DMS 273 treated with DMSO at 0.1 percent for 48 hours (cell line): ENCODE measurements at regions not wholly inside any gene's neighbourhood (a gene's known extent, or its start where the extent isn't known, plus 50 kb on each side); places are given as distances from the start of the nearest gene placed in this dataset.

Source experiments
- DNase-seq: peaks from one replicate; lab custom pipeline; 2025; lab: John Stamatoyannopoulos, UW

- DNase-seq: no peak
Observed at GRCh38 chr4:129420637-129421036, 324.7 kb downstream of the C4orf33 start.

DNA sequence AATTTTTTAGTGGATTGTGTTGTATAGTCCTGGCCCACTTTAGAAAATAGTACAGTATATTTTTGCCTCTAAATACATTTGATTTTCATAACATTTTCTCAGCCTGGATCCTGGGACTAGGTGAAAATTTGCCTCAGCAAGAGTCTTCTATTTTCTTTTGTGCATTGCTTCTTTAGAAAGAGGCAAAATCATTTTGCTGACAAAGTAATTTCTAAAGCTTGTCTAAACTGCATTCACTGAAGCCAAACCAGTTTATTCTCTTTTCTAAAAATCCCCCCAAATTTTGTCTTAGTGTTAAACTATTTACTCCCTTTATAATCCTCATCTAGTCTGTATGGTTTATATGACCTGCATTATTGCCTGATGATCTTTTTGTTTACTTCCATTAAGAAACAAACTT is 326.3 kb downstream of the C4orf33 start:
- DNase-seq: no peak

GRCh38 chr4:129428454-129428853 is 332.5 kb downstream of the C4orf33 start:
- DNase-seq: peak; percentile 61

GRCh38 chr4:129429581-129430320 is 333.8 kb downstream of the C4orf33 start:
- no peak for DNase-seq

DNA sequence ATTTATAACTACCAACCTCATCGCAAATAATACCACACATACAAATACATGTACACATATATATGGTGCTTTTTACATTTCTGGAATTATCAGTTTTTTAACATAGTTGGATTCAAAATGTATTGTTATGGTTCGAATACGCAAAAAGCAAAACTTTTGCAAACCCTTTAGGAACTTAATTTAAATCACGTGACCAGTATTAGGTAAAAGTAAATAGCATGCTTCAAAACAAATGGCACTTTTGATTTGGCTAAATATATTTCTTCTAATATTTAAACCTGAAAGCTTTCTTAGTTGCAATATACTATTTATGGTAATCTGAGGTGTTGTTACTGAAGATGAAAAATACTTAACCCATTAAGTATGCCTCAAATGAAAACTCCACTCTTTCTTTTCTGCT is 341.4 kb downstream of the C4orf33 start:
- DNase-seq: no peak

GRCh38 chr4:129438456-129438981 is 342.6 kb downstream of the C4orf33 start:
- DNase-seq: no peak

- DNase-seq: no peak
Observed at GRCh38 chr4:129446074-129446473, 350.1 kb downstream of the C4orf33 start.

DNA sequence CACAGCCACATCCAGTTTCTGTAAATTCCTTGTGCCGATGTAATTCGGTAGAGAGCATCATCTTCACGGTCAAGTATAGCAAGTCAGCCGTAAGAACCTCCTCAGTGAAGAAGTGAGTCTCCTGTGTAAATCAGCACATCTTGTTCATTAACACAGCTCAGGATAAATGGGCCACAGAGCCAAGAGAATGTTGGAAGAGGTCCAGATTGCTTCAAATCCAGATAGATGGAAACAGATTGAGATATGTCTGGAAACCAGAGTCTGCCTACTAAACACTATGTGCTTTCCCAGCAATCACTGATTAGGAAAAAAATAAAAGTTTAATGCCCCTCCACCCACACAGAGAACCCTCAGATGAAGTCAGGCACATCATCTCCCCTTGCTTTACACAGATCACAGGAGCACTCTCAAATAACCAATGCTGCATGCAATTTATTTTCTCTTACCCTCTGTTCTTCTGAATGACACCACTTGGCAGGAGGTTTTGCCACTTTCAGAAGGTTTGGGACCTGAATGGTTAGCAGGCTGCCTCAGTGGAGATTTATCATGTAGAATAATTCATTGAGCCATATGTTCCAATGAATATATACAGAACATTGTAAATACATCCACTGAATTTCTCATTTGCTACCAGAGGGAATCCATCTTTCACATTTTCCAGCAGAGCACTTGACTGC is 357.7 kb downstream of the C4orf33 start:
- DNase-seq: peak; percentile 70

GRCh38 chr4:129455482-129455881 is 359.5 kb downstream of the C4orf33 start:
- peak; percentile 53 for DNase-seq

GRCh38 chr4:129468624-129469023 is 372.7 kb downstream of the C4orf33 start:
- no peak for DNase-seq

DNA sequence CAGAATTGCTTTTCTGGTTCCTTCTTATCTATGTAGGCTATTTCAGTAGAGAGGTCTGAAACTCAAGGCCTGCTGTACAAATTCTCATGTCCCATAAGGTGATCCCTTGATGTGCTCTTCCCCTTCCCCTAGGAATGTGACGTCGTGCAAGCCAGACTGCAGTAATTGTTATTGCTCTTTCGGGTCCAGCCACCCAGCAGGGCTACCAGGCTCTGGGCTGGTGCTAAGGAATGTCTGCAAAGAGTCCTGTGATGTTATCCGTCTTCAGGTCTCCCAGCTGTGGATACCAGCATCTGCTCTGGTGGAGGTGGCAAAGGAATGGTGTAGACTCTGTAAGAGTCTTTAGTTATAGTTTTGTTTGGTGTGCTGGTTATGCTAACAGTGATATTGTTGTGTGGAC is 378.7 kb downstream of the C4orf33 start:
- DNase-seq: no peak

- DNase-seq: no peak
Observed at GRCh38 chr4:129481107-129481506, 385.2 kb downstream of the C4orf33 start.

DNA sequence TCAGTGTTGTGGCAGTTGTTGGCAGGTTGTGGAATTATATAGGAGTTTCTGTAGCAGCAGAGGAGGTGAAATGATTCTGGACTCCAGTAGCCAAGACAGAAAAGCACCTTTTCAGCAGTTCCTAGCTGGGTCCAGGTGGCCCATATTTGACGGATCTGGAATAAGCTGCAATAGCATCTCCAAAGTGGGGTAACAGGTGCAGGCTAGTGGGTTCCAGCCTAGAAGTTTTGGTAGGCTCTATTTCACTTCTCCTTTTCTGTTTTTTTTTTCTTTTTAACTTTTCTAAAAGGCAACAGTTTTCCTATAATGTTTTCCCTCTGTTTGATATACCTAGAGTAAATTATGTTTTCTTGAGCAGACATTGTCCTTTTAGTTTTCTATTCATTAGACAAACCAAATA is 392.5 kb downstream of the C4orf33 start:
- DNase-seq: no peak

DNA sequence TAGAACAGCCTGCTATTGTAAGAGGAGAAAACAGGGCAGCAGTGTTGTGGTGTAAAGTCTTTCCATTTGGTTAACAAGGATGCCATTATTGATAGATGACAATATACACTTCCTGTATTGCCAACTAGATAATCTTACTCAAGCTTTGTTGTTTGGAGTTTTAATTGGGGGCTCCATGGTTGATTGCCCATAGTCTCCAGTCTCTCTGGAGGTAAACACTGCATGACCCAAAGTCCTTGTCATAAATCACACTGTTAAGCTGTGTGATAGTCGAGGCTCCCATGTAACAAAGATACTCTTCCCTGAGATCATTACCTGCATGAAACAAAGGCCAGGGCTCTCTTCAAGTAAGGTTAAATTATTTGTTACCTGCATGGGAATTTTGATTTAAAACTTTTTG is 394.6 kb downstream of the C4orf33 start:
- DNase-seq: no peak

GRCh38 chr4:129498626-129499025 is 402.7 kb downstream of the C4orf33 start:
- DNase-seq: no peak

DNA sequence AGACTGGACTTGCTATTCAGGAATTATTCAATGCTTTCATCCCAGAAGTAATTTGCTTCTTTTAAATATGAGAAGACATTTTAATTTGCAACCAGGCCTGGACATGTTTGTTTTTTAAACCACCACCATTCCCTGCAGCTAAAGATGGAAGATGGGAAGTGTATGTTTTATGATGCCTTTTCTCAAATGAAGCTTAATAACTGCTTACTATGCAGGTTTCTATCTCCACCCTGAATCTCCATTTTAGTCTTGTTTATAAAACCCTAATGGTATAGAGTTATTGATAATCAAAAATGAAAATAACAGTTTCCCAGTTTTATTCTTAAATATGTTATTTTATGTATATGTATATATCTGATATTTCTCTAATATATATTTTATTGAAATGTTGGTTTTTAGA is 418.9 kb downstream of the C4orf33 start:
- DNase-seq: no peak

- DNase-seq: no peak
Observed at GRCh38 chr4:129515356-129515755, 419.4 kb downstream of the C4orf33 start.

GRCh38 chr4:129526812-129527211 is 430.9 kb downstream of the C4orf33 start:
- DNase-seq: no peak

DNA sequence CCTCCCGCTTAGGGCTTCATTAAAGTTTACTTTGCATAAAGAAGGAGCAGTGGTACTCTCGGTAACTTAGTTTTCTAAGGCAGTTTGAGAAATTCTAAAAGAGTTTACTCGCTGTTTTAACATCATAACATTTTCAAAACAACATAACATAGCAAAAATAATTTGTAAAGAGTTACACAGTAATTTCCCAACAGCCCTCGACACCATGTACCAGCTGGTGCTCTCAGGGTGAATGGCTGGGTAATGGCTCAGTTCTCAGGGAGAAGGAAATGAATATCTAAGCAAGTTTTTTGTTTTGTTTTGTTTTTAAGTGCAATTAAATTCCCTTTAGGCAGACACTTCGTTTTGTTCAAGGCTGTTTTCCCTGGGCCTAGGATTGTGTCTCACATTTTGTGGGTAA is 435.3 kb downstream of the C4orf33 start:
- DNase-seq: no peak

DNA sequence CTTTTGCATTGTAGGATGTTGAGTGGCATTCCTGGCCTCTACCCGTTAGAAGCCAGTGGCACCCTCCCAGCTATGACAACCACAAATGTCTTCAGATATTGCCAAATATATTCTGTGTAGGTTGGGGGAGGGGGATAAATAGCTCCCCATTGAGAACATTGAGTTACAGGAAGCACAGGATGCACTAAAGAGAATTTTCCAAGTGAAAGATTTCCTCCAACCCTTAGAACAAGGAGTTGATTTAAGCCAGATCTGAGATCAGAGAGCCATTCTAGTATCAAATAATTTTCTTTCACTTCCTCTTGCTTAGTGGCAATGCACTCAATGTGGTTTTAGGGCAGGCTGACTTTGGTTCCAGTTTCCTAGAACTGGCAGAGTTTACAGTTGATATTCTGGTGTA is 436.6 kb downstream of the C4orf33 start:
- DNase-seq: no peak

GRCh38 chr4:129543299-129543698 is 447.3 kb downstream of the C4orf33 start:
- no peak for DNase-seq

- no peak for DNase-seq
Observed at GRCh38 chr4:129545599-129546278, 449.8 kb downstream of the C4orf33 start.

DNA sequence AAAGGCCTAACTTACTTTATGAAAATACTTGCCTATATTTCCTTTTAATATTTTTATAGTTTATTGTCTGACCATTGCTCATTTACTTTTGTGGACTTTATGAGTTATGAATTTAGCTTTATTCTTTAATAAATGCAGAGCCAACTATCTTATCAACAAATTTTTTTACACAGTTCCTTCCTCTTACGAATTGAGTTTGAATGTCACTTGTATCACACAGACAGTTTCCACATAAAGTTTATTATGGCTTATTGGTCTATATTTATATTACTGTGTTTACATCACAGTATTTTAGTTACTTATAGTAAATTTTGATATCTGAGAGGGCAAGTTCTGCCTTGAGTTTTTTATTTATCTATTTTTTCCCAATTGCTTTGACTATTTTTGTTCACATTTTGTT is 450.6 kb downstream of the C4orf33 start:
- DNase-seq: no peak
